HuH-7 (cell line): ENCODE measurements at regions not wholly inside any gene's neighbourhood (a gene's known extent, or its start where the extent isn't known, plus 50 kb on each side); places are given as distances from the start of the nearest gene placed in this dataset.

Source experiments
- DNase-seq: peaks from one replicate; pipeline ENCODE4 v3.0.0; 2011; ENCODE audit warnings: low spot score

DNA sequence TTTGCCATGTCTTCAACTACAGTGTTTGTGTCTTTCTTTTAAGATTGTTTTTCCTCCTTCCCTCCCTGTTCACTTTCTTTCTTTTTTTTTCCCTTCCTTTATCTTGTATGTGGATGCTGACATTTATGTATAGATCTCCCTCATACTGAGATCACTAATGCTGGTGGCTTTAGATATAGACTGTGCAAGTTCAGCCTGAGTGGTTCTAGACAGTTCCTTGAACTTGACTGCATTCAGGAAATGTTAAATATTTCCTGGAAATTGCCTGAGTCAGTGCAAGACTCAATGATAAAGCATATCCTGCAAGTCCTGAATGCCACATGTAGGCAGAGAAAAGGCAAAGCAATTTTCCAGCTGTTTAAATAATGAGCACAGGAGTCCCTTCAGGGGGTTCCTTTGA lies 182.5 kb upstream of the NR3C1 start:
- DNase-seq = no peak

- no peak for DNase-seq
Measured at GRCh38 chr5:143583409-143583808, 179.9 kb upstream of the NR3C1 start.

GRCh38 chr5:143582869-143583268 lies 179.4 kb upstream of the NR3C1 start:
- no peak for DNase-seq

- DNase-seq = no peak
Measured at GRCh38 chr5:143582176-143582575, 178.7 kb upstream of the NR3C1 start.

DNA sequence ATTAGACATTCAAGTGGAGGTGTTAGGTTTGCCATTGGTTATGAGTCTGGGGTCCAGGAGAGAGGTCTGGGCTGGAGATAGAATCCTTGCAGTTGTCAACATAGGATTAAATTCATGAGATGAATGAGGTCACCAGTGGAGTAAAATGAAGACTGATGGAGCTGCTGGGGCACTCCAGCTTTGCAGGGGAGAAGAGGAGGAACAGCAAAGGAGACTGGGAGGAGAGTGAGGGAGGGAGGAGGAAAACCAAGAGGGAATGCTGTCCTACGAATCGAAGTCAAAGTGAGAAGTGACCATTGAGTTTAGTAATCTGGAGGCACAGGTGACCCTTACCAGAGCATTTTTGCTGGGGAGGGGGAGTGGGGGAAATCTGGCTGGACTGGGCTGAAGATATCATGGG lies 178.2 kb upstream of the NR3C1 start:
- no peak for DNase-seq

- DNase-seq = no peak
Measured at GRCh38 chr5:143581147-143581546, 177.7 kb upstream of the NR3C1 start.

DNA sequence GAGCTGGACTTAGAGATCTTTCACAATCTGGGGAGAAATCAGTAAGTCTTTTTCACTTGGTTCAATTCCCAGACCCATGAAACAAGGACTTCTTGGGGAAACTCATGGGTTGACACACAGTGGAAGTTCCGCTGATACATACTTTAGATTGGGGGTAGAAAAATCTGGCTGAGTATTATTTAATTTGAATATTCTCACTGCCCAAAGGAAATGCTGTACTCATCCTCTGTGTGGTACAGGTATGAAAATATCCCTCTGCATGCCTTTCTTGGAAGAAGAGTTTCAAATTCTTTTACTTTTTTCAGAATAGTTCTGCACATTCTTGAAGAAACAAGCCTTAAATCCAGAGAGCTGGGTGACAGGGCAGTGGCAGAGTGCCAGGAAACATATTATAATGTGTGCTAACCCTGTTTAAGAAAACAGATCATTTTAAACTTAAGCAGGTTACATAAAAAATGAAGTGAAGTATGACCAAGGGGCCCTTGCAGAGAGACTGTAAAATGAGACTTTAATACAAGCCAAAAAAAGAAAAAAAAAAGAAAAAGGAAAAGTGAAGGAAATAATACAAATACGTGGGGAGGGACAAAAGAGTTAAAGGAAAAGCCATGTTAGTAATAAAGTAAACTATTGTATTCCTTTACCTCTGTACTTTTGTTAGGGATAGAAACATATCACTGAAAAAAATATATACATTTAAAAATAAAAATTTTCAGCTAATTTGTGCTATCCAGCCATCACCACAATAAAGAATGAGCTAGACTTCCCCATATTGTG lies 173.4 kb upstream of the NR3C1 start:
- no peak for DNase-seq

GRCh38 chr5:143575286-143575685 lies 171.8 kb upstream of the NR3C1 start:
- DNase-seq = no peak

DNA sequence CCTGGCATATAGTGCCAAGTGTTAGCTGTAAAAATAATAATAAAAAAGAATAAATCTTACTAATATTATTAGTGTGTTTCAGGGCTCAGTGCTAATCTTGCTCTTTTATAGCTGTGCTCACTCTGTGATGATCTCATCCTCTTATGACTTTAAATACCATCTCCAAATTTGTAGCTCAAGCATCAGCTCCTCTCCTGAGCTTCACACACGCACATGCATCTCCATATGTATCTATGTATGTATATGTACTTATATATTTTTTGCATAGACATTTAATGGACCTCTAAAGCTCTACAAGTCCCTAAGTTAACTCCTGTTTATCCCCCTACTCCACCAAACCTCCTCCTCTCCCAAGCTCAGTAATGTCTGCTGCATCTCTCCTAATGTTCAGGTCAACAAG lies 170.8 kb upstream of the NR3C1 start:
- no peak for DNase-seq

DNA sequence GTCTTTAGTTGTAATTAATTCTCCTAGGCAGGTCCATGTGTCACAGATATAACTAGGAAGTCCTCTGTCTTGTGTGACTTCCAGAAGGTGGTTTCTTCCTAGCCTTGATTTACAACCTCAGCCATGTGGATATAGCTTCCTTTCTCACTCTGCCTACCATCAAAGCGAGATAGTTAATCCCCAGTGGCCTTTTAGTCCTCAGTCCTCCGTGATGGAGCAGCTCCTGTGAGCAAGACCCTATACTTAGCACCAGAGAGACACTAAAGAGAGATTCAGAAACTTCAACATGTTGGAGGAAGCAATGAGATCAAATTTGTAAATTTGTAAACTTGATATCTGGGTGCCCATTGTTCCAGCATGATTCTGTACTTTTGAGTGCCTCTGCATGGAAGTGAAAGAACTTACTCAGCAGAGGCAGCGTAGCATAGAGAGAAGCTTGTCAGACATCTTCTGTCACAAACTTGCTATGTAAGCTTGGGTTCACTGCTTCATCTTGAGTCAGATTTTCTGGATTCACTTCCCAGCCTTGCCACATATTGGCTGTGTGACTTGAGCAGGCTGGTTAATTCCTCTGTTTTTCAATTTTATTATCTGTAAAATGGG lies 170.2 kb upstream of the NR3C1 start:
- DNase-seq = no peak

DNA sequence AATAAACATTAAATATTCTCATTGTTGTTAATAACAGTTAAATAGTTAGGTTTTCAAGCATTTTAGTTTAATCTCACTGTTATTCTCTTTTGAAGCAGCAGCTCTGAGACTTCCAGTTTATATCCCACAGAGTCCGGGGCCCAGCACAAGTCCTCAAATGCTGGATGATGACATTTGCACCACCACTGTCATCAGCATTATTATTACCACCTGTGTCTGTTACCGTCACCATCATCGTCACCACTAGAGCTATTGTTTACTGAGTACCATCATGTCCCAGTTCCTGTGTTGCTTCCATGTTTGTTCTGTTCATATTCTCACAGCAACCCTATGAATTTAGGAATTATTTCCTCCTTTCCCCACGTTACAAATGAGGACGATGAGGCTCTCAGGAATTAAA lies 169.2 kb upstream of the NR3C1 start:
- no peak for DNase-seq

- no peak for DNase-seq
Measured at GRCh38 chr5:143571642-143572624, 168.4 kb upstream of the NR3C1 start.

DNA sequence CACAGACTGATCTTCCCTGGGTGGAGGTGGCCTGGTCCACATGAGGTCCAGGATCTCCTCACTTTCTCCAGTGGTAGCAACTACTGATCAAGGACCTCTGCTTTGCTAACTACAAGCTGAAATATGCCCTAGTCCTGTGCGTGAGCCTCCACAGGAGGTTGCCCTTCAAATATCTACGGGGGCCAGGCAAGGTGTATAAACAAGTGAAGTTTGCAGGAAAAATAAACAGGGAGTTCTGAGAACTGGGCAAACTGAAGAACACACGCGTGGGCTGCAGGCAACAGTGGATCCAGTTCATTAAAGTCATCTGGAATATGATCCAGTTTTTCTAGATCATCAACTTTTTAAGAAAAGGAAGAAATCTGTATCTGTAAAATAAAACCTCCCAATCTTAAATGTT lies 167.5 kb upstream of the NR3C1 start:
- no peak for DNase-seq

- no peak for DNase-seq
Measured at GRCh38 chr5:143569722-143570567, 166.5 kb upstream of the NR3C1 start.

- no peak for DNase-seq
Measured at GRCh38 chr5:143569213-143569701, 165.8 kb upstream of the NR3C1 start.

- DNase-seq = no peak
Measured at GRCh38 chr5:143567583-143568504, 164.4 kb upstream of the NR3C1 start.

GRCh38 chr5:143566139-143566538 lies 162.7 kb upstream of the NR3C1 start:
- no peak for DNase-seq

DNA sequence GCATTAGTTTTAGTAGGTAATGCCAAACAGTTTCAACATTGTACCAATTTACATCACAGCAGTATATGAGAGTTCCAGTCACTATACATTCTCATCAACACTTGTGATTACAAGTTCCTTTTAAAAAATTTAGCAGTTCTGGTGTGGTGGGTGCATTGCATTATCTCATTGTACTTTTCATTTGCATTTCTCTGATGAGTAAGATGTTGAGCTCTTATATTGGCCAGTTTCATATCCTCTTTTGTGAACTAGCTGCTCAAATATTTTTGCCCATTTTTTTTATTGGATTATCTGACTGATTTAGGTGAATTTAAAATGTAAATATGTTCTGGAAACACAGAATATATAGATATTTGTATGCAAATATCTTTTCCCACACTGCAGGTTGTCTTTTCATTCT lies 160.9 kb upstream of the NR3C1 start:
- DNase-seq = no peak

GRCh38 chr5:143562935-143563334 lies 159.4 kb upstream of the NR3C1 start:
- peak; percentile 26 for DNase-seq

- DNase-seq = no peak
Measured at GRCh38 chr5:143561219-143561618, 157.7 kb upstream of the NR3C1 start.

DNA sequence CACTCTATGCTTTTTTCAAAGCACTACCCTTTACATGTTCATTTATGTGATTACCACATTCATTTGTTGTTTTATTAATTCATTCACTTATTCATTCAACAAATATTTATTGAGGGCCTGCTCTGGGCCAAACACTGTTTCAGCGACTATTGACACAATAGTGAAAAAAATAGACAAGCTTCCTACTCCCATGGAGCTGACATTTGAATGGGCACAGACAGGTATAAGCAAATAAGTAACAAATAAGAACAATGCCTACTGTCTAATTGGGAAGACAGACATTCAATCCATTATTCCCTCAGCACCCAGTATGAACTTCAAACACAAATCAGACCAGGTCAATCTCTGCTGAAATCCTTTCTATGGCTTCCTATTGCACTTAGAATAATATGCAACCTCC lies 156.9 kb upstream of the NR3C1 start:
- DNase-seq = no peak
